Fibroblast of skin of abdomen (primary cell): ENCODE measurements at regions not wholly inside any gene's neighbourhood (a gene's known extent, or its start where the extent isn't known, plus 50 kb on each side); places are given as distances from the start of the nearest gene placed in this dataset.

Source experiments
- DNase-seq: peaks from one replicate; pipeline ENCODE4 v3.0.0-alpha.2; 2013

DNA sequence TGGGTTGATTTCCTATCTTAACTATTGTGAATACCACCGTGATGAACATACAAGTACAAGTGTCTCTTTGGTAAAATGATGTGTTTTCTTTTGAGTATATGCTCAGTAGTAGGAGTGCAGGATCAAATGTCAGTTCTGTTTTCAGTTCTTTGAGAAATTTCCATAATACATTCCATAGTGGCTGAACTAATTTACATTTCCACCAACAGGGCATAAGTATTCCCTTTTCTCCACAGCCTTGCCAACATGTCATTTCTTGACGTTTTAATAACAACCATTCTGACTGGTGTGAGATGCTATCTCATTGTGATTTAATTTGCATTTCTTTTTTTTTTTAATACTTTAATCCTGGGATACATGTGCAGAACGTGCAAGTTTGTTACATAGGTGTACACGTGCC is 268.8 kb downstream of the CENPW start:
- no peak for DNase-seq

- no peak for DNase-seq
Measured at GRCh38 chr6:126614642-126615504, 275.0 kb downstream of the CENPW start.

DNA sequence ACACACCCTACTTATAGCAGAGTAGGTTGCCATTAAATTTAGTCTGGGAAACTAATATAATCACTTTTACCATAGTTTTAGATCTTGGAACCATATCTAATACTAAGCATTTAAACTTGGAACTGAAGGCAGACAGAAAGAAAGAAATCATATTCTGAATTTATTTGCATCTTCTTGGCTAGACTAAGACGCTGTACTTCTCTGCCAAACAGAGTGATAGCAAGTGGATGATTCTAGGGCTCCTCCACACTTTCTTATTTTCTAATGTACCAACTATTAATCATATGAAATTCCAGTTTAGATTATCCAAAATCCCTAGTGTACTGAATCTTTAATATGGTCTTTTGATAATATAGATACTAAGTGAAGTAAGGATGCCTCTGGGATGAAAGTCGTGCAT is 277.0 kb downstream of the CENPW start:
- DNase-seq: no peak

DNA sequence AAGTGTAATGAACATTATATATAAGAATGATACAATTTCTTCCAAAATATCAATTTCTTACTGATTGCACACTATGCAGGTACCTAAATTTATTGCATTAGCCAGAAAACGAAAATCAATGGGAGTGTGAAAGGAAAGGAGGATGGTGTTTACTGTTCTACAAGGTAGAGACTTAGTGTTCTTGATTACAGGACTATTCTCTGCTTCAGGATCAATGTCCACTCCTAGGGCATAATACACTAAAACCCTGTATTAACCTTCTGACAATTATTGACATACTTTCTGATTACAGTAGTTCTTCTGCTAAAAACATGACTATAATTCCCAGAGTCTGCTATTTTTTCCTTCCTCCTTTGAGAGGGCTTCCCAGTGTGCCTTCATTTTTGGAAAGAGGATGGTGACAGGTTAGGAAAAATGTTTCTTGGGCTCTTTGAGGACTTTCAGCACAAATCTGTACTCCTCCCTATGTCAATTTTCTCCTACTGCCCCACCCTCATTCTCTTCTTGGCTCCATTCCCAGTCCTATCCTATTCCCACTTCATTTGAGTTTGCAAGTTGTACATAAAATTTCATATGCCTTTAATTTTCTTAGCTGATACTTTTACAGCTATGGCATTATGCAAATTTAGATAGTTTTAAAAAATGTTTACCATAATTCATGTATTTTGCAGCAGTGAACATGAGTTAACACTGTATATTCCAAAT is 278.9 kb downstream of the CENPW start:
- DNase-seq: no peak

DNA sequence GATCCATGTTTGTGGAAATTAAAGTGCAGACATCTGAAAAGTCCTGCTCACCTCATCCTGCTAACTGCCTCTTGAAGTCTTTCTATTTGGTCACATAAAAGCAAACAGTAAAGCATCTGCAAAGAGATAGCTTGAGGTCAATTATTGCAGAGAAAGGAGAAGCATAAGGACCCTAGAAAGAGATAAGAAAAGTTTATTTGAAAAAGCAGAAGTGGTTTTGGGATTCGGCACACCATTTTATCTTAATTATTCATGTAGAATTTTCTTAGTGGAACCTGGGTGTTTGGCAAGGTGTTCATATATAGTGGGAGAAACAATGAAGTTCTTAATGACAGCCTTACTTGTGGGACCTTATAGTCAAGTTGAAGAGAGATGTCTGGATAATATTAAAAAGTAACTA is 280.8 kb downstream of the CENPW start:
- DNase-seq: no peak

DNA sequence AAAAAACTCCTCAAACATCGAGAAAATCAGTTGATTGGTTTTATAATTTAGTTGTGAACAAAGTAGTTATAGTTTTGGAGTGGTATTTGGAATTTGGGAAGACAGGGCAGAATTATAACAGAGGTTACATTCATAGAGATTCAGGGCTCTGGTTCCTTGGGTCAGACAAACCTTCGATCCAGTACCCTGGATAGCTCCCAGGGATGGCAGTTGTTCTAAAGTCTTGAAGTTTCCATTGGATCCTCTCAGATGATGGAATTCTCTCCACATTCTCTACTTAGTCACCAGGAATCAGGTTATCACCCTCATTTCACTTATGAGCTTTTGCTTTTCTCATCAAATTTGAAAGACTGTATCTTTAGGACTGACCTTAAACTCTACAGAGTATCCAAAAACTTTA is 285.1 kb downstream of the CENPW start:
- DNase-seq: peak; percentile 62

DNA sequence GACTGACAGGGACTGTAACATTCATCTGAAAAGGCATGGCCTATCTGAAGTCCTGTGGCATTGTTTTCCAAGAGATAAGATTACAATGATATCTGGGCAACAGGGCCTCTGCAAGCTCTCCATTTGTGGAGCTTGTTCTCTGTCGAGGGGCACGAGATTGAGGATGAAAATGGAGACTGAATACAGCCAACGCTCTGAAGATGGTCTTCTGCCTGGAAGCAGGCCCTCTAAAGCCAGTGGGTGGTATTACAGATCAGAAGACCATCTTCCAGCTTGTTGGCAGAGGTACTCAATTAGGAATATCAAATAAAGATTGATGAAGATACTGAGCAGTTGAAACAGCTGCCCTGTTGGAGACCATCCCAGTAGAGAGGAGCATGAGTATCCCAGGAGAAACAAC is 288.2 kb downstream of the CENPW start:
- DNase-seq: no peak

GRCh38 chr6:126631363-126631762 is 291.4 kb downstream of the CENPW start:
- peak; percentile 89 for DNase-seq

GRCh38 chr6:126632271-126632670 is 292.4 kb downstream of the CENPW start:
- DNase-seq: peak; percentile 22

GRCh38 chr6:126633373-126633772 is 293.5 kb downstream of the CENPW start:
- peak; percentile 71 for DNase-seq

- DNase-seq: no peak
Measured at GRCh38 chr6:126640356-126640755, 300.4 kb downstream of the CENPW start.

GRCh38 chr6:126640921-126641320 is 301.0 kb downstream of the CENPW start:
- no peak for DNase-seq

- DNase-seq: no peak
Measured at GRCh38 chr6:126641641-126642040, 301.7 kb downstream of the CENPW start.

GRCh38 chr6:126643352-126643751 is 303.4 kb downstream of the CENPW start:
- no peak for DNase-seq

GRCh38 chr6:126650931-126651330 is 311.0 kb downstream of the CENPW start:
- peak; percentile 55 for DNase-seq

- DNase-seq: peak; percentile 59
Measured at GRCh38 chr6:126657561-126658175, 317.8 kb downstream of the CENPW start.

DNA sequence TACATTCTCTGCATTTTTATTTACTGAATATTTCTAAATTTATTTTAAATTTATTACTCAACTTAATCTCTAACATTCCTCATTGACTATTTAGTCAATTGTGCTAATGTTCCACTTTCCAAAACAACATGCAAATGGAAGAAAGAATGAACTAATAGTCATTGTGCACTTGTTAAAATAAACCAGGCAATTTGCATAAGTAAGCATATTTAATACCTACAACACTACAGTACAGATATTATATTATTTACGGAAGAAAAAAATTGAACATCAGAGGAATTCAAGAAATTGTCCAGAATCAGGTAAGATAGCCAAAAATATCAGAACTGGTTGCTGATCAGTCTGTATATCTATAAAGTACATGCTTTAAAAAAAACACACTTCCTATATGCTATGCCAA is 320.5 kb downstream of the CENPW start:
- no peak for DNase-seq

DNA sequence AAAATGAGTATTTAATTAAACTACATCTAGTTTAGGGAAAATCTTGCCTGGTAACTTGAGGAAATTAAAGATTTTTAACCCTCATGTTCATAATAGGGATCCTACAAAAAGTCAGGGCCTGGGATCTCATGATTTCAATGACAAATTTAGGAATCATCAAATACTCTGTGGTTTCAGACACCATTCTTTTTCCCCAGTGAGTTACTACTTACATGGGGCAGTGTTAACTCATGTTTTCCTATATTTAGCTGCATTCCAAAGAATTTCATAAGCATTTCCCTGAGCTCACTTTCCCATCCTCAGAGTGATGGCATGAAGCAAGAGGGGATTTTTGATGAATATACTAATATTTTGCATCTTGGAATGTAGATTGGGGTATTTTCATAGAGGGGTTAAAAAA is 321.7 kb downstream of the CENPW start:
- DNase-seq: peak; percentile 91

DNA sequence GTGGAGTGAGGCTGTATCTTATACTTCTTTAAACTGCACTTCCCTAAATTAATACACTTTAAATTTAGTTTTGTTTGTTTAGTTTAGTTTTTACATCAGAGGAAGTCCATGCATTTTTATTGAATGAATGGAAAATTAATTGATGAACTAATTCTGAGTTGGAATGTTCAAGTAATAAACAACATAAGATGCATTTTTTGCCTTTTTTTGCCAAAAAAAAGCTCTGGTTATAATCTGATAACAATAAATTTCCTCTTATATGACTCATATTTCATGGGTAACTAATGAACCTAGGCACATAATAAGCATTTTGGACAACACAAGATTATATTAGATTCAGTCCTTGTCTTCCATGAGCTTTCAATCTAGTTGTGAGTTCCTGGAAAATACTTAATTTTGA is 323.1 kb downstream of the CENPW start:
- DNase-seq: no peak

GRCh38 chr6:126664271-126664670 is 324.4 kb downstream of the CENPW start:
- peak; percentile 29 for DNase-seq

DNA sequence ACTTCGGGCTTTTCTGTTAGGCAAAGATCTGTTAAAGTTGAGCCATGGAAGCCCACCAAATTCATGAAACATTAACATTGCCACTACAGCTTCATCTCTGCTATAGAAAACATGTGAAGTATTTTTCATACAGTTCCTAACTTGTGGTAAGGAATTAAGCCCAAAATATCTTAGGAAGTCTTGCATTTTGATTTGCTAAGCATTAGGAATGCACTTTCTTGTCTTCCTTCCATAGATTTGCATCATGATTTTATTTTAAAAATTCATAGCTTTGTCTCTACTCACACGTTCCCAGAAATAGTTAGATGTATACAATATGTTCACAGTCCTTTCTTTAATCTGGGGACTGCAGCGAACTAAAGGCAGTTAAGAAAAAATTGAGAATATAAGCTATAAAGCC is 325.6 kb downstream of the CENPW start:
- DNase-seq: peak; percentile 70

GRCh38 chr6:126667071-126667470 is 327.2 kb downstream of the CENPW start:
- DNase-seq: no peak

DNA sequence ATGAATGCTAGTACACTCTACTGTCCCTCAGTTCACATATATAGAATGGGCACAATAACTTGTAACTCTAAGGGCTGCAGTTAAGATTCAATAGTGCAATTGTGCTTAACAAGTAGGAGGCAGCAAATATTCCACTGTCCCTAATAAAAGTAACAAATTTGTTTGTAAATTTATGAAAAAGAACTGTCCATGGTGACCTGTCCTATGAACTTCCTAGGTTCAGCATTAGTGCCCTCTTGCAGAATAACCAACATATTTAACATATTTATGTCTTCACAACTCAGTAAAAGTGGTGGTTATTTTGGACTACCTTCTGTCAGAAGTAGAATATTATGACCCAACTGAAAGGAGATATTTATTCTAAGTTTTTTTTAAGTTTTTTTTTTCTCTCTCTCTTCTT is 327.8 kb downstream of the CENPW start:
- DNase-seq: no peak

DNA sequence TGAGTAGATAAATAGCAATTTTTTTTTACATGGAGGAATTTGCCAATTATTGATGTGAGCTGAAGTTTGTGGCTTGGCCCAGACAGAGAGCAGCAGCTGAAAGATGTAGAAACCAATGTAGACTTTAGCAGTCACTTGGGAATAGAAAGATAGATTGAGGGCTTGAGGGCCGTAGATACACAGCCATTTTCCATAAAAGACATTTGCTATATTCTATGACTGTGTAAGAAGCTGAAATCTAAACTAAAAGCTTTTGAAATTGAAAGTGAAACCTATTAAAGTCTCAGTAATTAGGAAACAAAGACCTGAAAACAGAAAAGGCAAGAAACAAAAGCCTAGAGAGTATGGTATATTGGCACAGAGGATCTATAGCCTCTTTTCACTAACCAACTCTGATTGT is 332.7 kb downstream of the CENPW start:
- DNase-seq: peak; percentile 82
